Gastroesophageal sphincter (tissue), 4 donors: ENCODE measurements at regions not wholly inside any gene's neighbourhood (a gene's known extent, or its start where the extent isn't known, plus 50 kb on each side); places are given as distances from the start of the nearest gene placed in this dataset.

Experiments
- ATAC-seq: fragments of 150-250 bp; one replicate; pipeline ENCODE4 v1.9.1; 2016; ENCODE audit warnings: mild to moderate bottlenecking, moderate library complexity
- H3K27ac ChIP-seq, 4 donors: fragments of 200-600 bp; sonication (generic) in 3 of 4; 1 replicate in 3 of 4; 2 replicates in 1 of 4; pipeline ENCODE4 v1.5.1; 2016 to 2019
- H3K27me3 ChIP-seq: fragments of 200-600 bp; sonication (generic); one replicate; pipeline ENCODE4 v1.5.1; 2019
- H3K36me3 ChIP-seq, 2 donors: fragments of 200-600 bp; sonication (generic); one replicate each; pipeline ENCODE4 v1.5.1; 2019; ENCODE audit warnings: control low read depth in 1 of 2
- H3K4me1 ChIP-seq, 3 donors: fragments of 200-600 bp; sonication (generic); 1 replicate in 2 of 3; 2 replicates in 1 of 3; pipeline ENCODE4 v1.5.1; 2016 to 2019; ENCODE audit warnings: control low read depth in 2 of 3
- H3K4me3 ChIP-seq, 2 donors: fragments of 200-600 bp; sonication (generic); one replicate each; pipeline ENCODE4 v1.5.1; 2019; ENCODE audit warnings: mild to moderate bottlenecking in 1 of 2, moderate library complexity in 1 of 2
- H3K9me3 ChIP-seq, 3 donors: fragments of 200-600 bp; sonication (generic); one replicate each; pipeline ENCODE4 v1.5.1; 2017 to 2019; ENCODE audit warnings: control low read depth in 2 of 3
- CTCF ChIP-seq, 4 experiments: fragments of 200-600 bp in 2 of 4; fragments of 450-650 bp in 2 of 4; sonication (generic) in 1 of 4; IDR thresholded peaks; one replicate each; pipeline ENCODE4 v1.5.1; 2017 to 2019; ENCODE audit warnings: antibody characterized with exemption in 4 of 4, mild to moderate bottlenecking in 2 of 4, moderate library complexity in 2 of 4
- EP300 ChIP-seq: sonication (generic); formaldehyde crosslinking; IDR thresholded peaks from one replicate; pipeline ENCODE4 v1.6.1; 2017; ENCODE audit warnings: antibody characterized with exemption, mild to moderate bottlenecking
- POLR2A ChIP-seq, 2 donors: fragments of 450-650 bp; IDR thresholded peaks; one replicate each; pipeline ENCODE4 v1.6.1; 2017; ENCODE audit warnings: antibody characterized with exemption in 2 of 2, mild to moderate bottlenecking in 2 of 2, moderate library complexity in 1 of 2
- POLR2AphosphoS5 ChIP-seq: sonication (generic); formaldehyde crosslinking; IDR thresholded peaks from one replicate; pipeline ENCODE4 v1.6.1; 2017; ENCODE audit warnings: antibody characterized with exemption
- WGBS, 2 donors: methylation state at CpG; one replicate each; pipeline ENCODE4 v1.1.5; 2018; ENCODE audit warnings: low coverage in 1 of 2; 5-methylcytosine and 5-hydroxymethylcytosine counted together

DNA sequence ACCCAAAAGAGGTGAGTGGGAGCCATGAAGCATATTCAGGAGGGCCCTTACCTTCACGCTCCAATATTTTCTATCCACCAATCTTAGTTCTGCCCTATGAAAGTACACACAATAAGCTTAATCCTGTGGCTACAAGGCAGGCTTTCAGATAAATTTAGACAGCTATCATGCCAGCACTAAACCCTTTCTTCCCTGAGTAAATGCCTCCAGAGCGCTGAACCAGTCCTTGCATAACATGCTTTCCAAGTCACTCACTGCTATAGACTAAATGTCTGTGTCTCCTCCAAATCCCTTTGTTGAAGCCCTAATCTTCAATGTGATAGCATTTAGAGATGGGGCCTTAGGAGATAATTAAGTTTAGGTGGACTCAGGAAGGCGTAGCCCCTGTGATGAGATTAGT is 50.3 kb upstream of the FIBIN start:
- ATAC-seq = no peak
- no peak for TF ChIP-seq POLR2A (IDR thresholded peaks at IDR 0.05)
- TF ChIP-seq CTCF (IDR thresholded peaks at IDR 0.05) = no peak
- no peak for TF ChIP-seq POLR2AphosphoS5
- no peak for TF ChIP-seq EP300
- 79 to 92% methylated on average over 3 of the region's 3 CpGs for WGBS, 2 donors
- no peak overlapping the region for H3K4me3 ChIP-seq
- peaks cover 6 to 36% (median 17%) of the 10 kb centered on the region in 3 donors for H3K4me1 ChIP-seq
- H3K27ac ChIP-seq = no peak overlapping the region
- no peaks in the 10 kb centered on the region for H3K36me3 ChIP-seq
- H3K27me3 ChIP-seq = no peaks in the 10 kb centered on the region
- H3K9me3 ChIP-seq = no peaks in the 10 kb centered on the region
